ENCODE measurements at regions not wholly inside any gene's neighbourhood (a gene's known extent, or its start where the extent isn't known, plus 50 kb on each side); places are given as distances from the start of the nearest gene placed in this dataset.

- H3K9me3 ChIP-seq (ENCODE audit: control insufficient read depth, low read length): no peaks in the 10 kb centered on the region
- H3K36me3 ChIP-seq (ENCODE audit: control insufficient read depth, insufficient read depth, low read length): no peaks in the 10 kb centered on the region
- H3K9ac ChIP-seq (ENCODE audit: extremely low read depth, low read length, poor library complexity, severe bottlenecking): no peak overlapping the region
- TF ChIP-seq CTCF (conservative IDR thresholded peaks at IDR 0.05): no peak
- Mint-ChIP-seq H3K27me3 (ENCODE audit: insufficient read depth) (no peaks in the 10 kb centered on the region), H3K9me3 (peaks cover 2% of the 10 kb centered on the region), H3K4me1 (peaks cover 24% of the 10 kb centered on the region), H3K27ac (no peak overlapping the region), H3K36me3 (ENCODE audit: low read depth) (no peaks in the 10 kb centered on the region), H3K4me3 (no peak overlapping the region)
- no peaks in the 10 kb centered on the region for H3K4me1 ChIP-seq (ENCODE audit: control insufficient read depth, insufficient read depth, low read length)
- H3K27ac ChIP-seq (ENCODE audit: low read depth, low read length): no peak overlapping the region
- WGBS, 2 experiments (ENCODE audit: insufficient coverage in 1 of 2, insufficient read length in 1 of 2): 86% methylated on average over 2 of the region's 2 CpGs; no CpG with 5 or more reads in 1 of the 2 experiments
- H3K27me3 ChIP-seq (ENCODE audit: control insufficient read depth, insufficient read depth, low read length, poor library complexity, severe bottlenecking): no peaks in the 10 kb centered on the region
- DNase-seq: no peak
- H3K4me3 ChIP-seq (ENCODE audit: low read length): no peak overlapping the region
These were observed 435.9 kb downstream of the DNAH5 start for GRCh38 chr5:13508559-13508958.

GRCh38 chr5:13505326-13505725, 439.2 kb downstream of the DNAH5 start:
- DNase-seq: no peak
- Mint-ChIP-seq H3K4me3 (no peak overlapping the region), H3K4me1 (peaks cover 24% of the 10 kb centered on the region), H3K9me3 (peaks cover 2% of the 10 kb centered on the region), H3K27me3 (ENCODE audit: insufficient read depth) (peaks cover 2% of the 10 kb centered on the region), H3K27ac (no peak overlapping the region), H3K36me3 (ENCODE audit: low read depth) (no peaks in the 10 kb centered on the region)
- no peak for TF ChIP-seq CTCF (conservative IDR thresholded peaks at IDR 0.05)
- Histone ChIP-seq H3K4me1 (ENCODE audit: control insufficient read depth, insufficient read depth, low read length) (no peaks in the 10 kb centered on the region), H3K9me3 (ENCODE audit: control insufficient read depth, low read length) (no peaks in the 10 kb centered on the region), H3K9ac (ENCODE audit: extremely low read depth, low read length, poor library complexity, severe bottlenecking) (no peak overlapping the region), H3K4me3 (ENCODE audit: low read length) (no peak overlapping the region), H3K27me3 (ENCODE audit: control insufficient read depth, insufficient read depth, low read length, poor library complexity, severe bottlenecking) (no peaks in the 10 kb centered on the region), H3K27ac (ENCODE audit: low read depth, low read length) (no peak overlapping the region), H3K36me3 (ENCODE audit: control insufficient read depth, insufficient read depth, low read length) (no peaks in the 10 kb centered on the region)
- WGBS, 2 experiments (ENCODE audit: insufficient coverage in 1 of 2, insufficient read length in 1 of 2): 100% methylated on average over 1 of the region's 1 CpG; no CpG with 5 or more reads in 1 of the 2 experiments

GRCh38 chr5:13503017-13503416, 441.5 kb downstream of the DNAH5 start:
- 96 to 100% methylated on average over 1 to 2 of the region's 2 CpGs for WGBS, 2 experiments (ENCODE audit: insufficient coverage in 1 of 2, insufficient read length in 1 of 2)
- TF ChIP-seq CTCF (conservative IDR thresholded peaks at IDR 0.05): no peak
- Histone ChIP-seq H3K4me3 (ENCODE audit: low read length) (no peak overlapping the region), H3K9ac (ENCODE audit: extremely low read depth, low read length, poor library complexity, severe bottlenecking) (no peak overlapping the region), H3K36me3 (ENCODE audit: control insufficient read depth, insufficient read depth, low read length) (no peaks in the 10 kb centered on the region), H3K27ac (ENCODE audit: low read depth, low read length) (no peak overlapping the region), H3K27me3 (ENCODE audit: control insufficient read depth, insufficient read depth, low read length, poor library complexity, severe bottlenecking) (no peaks in the 10 kb centered on the region), H3K4me1 (ENCODE audit: control insufficient read depth, insufficient read depth, low read length) (no peaks in the 10 kb centered on the region), H3K9me3 (ENCODE audit: control insufficient read depth, low read length) (no peaks in the 10 kb centered on the region)
- Mint-ChIP-seq H3K36me3 (ENCODE audit: low read depth) (no peaks in the 10 kb centered on the region), H3K9me3 (no peaks in the 10 kb centered on the region), H3K27me3 (ENCODE audit: insufficient read depth) (peaks cover 2% of the 10 kb centered on the region), H3K4me3 (no peak overlapping the region), H3K4me1 (peaks cover 24% of the 10 kb centered on the region), H3K27ac (no peak overlapping the region)
- DNase-seq: no peak
